ENCODE measurements at regions not wholly inside any gene's neighbourhood (a gene's known extent, or its start where the extent isn't known, plus 50 kb on each side); places are given as distances from the start of the nearest gene placed in this dataset.

GRCh38 chr18:68466672-68467071 is 248.2 kb downstream of the TMX3 start:
- DNase-seq (ENCODE audit: low read depth in 3 of 3): no peak

DNA sequence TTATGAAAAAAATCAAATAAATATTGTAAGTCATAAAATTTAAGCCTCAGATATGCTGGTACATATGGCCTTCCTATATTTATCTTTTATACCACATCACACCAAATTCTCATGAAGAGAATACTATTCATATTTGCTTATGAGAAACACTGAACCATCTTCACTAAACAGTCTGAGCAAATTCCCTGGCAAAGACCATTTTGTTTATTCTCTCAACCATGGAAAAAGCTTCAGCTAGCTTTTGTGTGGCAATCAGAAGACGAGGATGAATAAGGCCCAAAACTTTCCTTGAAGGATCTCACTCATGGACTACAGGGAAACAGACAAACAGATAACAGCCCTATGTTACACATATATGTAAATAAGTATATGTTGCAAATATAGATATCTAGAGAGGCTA is 252.1 kb downstream of the TMX3 start:
- no peak for DNase-seq (ENCODE audit: low read depth in 3 of 3)

DNA sequence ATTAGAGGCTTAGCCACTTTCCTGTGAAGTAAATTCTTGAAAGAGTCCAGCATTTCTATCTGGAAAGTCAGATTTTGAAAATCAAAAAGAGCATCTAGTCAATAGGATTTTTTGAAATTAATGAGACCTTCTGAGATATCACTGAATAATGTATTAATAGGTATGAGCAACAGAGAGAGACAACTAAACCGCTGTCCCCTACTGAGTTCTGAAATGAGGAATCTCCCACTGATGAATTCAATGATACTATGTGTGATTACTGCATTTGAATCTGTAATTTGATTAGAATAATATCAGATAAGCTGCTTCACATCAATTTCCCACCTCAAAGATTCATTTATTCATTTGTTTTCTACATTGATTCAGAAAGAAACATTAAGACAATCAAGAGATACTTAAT is 252.8 kb downstream of the TMX3 start:
- no peak for DNase-seq (ENCODE audit: low read depth in 3 of 3)

DNA sequence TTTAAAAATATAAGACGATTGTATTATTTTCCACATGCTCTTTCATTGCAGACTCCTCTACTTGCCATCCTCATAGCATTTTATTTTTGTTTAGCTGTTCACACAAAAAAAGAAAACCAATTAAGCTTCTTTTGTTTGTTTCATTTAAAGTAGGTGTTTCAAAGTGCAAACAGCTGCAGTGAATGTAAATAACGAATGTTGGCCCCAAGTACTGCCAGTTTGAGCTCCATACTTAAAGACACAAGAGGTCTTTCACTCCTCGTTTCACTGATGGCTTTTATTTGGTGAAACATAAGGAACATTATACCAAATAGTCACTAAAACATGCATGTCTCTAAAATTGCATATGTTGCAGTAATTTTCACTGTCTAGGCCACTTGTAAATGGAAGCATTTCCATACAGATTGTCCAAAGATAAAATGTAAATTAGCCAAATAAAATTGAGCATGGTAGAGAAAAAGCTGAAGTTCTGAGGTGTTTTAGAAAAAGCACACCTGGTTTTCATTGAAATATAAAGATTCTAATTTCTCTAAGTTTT is 253.4 kb downstream of the TMX3 start:
- no peak for DNase-seq (ENCODE audit: low read depth in 3 of 3)

DNA sequence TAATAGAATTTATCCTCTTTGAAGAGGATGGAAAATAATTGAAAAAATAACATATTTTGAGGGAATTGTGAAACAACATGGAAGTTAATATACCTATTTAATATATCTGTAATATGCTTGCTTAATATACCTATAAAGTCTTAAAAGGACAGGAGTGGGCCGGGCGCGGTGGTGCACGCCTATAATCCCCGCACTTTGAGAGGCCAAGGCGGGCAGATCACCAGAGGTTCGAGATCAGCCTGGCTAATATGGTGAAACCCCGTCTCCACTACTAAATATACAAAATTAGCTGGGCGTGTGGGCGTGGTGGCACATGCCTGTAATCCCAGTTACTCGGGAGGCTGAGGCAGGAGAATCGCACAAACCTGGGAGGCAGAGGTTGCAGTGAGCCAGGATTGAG is 254.9 kb downstream of the TMX3 start:
- no peak for DNase-seq (ENCODE audit: low read depth in 3 of 3)

DNA sequence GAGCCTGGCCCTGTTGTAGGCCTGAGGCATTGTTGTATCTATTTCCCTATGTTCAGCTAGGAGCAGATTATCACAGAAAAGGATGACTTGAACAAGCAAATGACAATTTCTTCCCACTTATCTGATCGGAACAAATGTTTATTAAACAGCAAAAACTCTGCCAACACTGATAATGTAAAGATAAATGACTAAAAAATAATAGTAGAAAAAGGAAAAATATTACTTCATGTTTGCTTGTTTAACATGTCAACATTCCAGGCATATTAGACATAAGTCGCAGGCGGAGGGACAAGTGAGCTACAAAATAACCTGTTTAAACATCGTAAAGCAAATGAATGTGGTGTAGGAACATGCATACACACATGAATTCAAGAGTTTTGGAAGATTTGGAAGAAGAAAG is 257.9 kb downstream of the TMX3 start:
- DNase-seq (ENCODE audit: low read depth in 3 of 3): no peak

DNA sequence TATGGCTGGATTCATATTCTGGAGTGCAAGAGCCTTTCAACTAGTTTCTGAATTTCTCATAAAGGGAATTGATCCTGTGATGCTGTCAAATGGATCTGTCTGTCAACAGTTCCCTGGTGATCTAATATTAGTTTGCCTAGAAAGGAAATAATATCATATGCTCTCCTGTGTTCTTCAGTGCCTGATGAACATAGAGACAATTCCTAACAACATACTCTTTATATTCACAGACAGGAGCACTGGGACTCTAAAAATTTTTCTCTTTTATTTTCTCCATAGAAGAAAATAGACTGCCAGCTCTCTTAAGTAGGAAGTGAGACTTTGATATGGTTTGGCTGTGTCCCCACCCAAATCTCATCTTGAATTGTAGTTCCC is 259.7 kb downstream of the TMX3 start:
- DNase-seq (ENCODE audit: low read depth in 3 of 3): no peak

- DNase-seq (ENCODE audit: low read depth in 3 of 3): no peak
Observed at GRCh38 chr18:68454511-68455228, 260.2 kb downstream of the TMX3 start.

- no peak for DNase-seq (ENCODE audit: low read depth in 3 of 3)
Observed at GRCh38 chr18:68449292-68449691, 265.6 kb downstream of the TMX3 start.

DNA sequence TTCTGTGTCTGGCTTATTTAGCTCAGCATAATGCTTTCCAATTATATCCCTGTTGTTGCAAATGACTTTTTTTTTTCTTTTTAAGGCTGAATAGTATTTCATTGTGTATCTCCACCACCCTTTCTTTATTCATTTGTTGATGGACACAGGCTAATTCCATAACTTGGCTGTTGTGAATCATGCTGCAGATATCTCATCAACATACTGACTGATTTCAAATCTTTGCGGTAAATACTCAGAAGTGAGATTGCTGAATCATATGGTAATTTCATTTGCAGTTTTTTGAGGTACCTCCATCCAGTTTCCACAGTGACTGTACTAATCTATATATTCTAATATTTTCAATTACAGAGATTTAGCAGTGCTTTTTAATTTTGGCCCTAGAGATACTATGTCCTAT is 266.2 kb downstream of the TMX3 start:
- DNase-seq (ENCODE audit: low read depth in 3 of 3): no peak

DNA sequence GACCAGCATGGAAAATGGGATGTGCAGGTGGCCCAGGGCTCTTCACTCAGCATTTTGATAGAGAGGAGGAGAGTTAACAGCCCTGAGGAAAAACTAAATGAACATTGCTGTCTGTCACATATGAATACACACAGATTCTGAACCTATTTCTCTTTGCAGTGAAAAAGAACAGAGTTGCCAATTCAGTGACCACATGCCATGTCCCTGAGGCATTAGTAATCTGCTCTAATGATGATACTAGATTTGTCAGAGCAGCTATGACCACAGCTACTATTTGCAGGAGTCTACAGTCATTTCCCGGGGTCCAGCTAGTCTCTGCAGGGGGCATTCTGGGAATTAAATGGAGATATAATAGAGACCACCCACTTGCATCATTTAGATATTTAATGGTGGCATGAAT is 267.6 kb downstream of the TMX3 start:
- DNase-seq (ENCODE audit: low read depth in 3 of 3): no peak

DNA sequence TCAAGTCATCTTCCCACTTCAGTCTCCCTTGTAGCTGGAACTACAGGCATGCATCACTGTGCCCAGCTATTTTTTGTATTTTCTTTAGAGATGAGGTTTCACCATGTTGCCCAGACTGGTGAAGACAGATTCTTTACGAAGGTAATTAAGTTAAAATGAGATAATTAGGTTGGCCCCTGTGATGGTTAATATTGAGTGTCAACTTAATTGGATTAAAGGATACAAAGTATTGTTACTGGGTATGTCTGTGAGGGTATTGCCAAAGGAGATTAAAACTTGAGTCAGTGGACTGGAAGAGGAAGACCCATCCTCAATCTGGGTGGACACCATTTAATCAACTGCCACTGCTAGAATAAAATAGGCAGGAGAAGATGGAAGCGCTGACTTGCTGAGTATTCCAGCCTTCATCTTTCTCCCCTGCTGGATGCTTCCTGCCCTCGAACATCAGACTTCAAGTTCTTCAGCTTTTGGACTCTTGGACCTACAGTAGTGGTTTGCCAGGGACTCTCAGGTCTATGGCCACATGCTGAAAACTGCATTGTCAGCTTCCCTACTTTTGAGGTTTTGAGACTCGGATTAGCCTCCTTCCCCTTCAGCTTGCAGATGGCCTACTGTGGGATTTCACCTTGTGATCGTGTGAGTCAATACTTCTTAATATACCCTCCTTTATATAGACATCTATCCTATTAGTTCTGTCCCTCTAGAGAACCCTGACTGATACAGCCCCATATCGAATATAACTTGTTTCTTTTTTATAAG is 269.1 kb downstream of the TMX3 start:
- DNase-seq (ENCODE audit: low read depth in 3 of 3): no peak

DNA sequence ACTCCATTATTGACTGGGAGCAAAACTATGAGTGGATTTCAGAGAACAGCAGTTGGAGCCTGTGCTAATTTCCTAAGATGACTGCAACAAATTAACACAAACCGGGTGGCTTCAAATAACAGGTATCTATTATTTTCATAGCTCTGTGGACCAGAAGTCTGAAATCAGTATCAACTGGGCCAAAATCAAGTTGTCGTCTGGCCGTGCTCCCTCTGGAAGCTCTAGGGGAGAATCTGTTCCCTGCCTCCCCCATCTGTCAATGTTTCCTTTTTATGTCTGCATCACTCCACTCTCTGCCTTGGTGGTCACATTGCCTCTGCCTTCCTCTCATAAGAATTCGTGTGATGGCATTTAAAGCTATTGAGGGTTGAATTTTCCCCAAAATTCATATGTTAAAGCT is 269.8 kb downstream of the TMX3 start:
- no peak for DNase-seq (ENCODE audit: low read depth in 3 of 3)

- no peak for DNase-seq (ENCODE audit: low read depth in 3 of 3)
Observed at GRCh38 chr18:68441241-68441640, 273.7 kb downstream of the TMX3 start.

DNA sequence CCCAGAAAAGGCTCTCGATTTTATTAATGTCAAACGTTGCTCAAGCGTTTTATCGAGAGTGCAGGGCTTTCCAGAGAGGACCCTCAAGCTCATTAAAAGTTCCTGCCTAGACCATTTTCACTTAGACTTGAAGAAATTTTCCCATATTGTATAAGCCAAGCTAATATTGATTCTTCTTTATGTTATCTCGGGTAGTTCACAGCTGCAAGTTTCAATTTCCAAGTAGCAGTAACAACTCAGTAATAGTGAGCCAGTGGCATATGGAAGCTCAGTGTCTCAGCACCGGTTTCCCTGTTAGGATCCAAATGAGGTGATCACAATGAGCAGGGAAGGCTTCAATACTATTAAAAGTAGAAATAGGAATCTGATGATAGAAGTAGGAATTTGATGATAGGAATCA is 274.5 kb downstream of the TMX3 start:
- DNase-seq (ENCODE audit: low read depth in 3 of 3): no peak

DNA sequence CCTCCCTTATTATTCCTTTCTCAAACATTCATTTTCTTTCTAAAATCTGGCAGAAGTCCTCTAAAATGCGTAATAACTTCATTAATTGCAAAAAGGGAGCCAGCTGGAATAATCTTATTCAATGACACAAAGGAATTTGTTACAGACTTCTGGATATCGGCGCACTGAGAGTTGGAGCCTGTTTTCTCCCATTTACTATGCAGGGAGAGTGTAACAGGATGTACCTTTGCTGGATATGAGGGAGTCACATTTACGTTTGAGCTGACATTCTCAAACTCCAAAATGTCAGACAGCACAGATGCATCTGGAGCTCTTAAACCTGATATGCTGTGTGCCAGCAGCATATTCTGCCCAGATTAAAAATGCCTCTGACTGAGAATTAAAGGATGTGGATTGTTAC is 275.3 kb downstream of the TMX3 start:
- DNase-seq (ENCODE audit: low read depth in 3 of 3): no peak

GRCh38 chr18:68438983-68439382 is 275.9 kb downstream of the TMX3 start:
- no peak for DNase-seq (ENCODE audit: low read depth in 3 of 3)

GRCh38 chr18:68438536-68438935 is 276.4 kb downstream of the TMX3 start:
- no peak for DNase-seq (ENCODE audit: low read depth in 3 of 3)

- no peak for DNase-seq (ENCODE audit: low read depth in 3 of 3)
Observed at GRCh38 chr18:68436485-68436884, 278.4 kb downstream of the TMX3 start.

GRCh38 chr18:68435581-68435980 is 279.3 kb downstream of the TMX3 start:
- no peak for DNase-seq (ENCODE audit: low read depth in 3 of 3)

- no peak for DNase-seq (ENCODE audit: low read depth in 3 of 3)
Observed at GRCh38 chr18:68431922-68432198, 283.0 kb downstream of the TMX3 start.

- DNase-seq (ENCODE audit: low read depth in 3 of 3): no peak
Observed at GRCh38 chr18:68431111-68431921, 283.6 kb downstream of the TMX3 start.

DNA sequence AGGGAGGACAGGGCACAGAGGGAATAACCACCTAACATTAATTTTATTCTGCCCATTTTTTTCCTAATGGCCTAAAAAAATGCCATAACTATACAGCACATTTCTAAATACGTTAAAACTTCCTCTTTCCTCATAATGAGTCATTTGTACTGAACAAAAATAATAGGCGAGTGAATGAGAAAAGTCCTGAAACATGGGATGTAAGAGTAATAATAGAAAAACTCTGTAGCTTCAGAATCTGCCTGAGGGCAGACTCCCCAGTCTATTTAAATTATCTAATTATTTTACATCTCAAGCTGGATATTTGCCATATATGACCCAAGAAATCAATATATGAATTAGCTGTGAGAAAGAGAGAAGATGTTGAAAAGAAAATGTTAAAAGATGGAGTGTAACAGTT is 285.1 kb downstream of the TMX3 start:
- no peak for DNase-seq (ENCODE audit: low read depth in 3 of 3)
